ENCODE measurements at regions not wholly inside any gene's neighbourhood (a gene's known extent, or its start where the extent isn't known, plus 50 kb on each side); places are given as distances from the start of the nearest gene placed in this dataset.
"Not testable (repeated sequence)": the region's sequence is repeated elsewhere in the genome, so short reads cannot be mapped to it uniquely, and the experiment has no call there.

GRCh38 chrX:112935029-112935428, 94.4 kb upstream of the AMOT start:
- DNase-seq (no peak), ATAC-seq (no peak)
- H3K27ac Mint-ChIP-seq, result no peak overlapping the region
- no peak overlapping the region for H3K4me3 Mint-ChIP-seq
- H3K27me3 Mint-ChIP-seq, result no peaks in the 10 kb centered on the region
- H3K4me1 Mint-ChIP-seq, result no peaks in the 10 kb centered on the region
- H3K9me3 Mint-ChIP-seq, result no peaks in the 10 kb centered on the region

- DNase-seq (no peak), ATAC-seq (no peak)
- H3K4me3 Mint-ChIP-seq, result no peak overlapping the region
- H3K27ac Mint-ChIP-seq, result no peak overlapping the region
- no peaks in the 10 kb centered on the region for H3K9me3 Mint-ChIP-seq
- H3K27me3 Mint-ChIP-seq, result no peaks in the 10 kb centered on the region
- no peaks in the 10 kb centered on the region for H3K4me1 Mint-ChIP-seq
Measured at GRCh38 chrX:112931900-112932299, 91.3 kb upstream of the AMOT start.

DNA sequence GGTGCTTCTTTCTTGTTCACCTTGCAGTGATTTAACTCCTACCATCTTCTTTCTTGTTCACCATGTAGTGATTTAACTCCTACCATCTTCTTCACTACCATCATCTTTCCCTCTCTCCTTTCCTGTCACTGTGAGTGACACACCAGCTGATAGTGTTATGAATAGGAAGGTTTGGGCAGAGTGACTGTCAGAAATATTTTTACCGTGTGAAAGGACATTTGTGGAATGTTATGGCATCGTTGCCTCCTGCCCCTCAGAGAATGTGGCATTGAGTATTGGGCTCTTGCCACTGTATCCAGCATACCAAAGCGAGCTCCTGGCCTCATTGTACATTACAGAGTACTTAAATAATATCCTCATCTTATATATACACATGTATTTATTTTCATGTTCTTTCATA, 90.8 kb upstream of the AMOT start:
- H3K4me1 Mint-ChIP-seq, result no peaks in the 10 kb centered on the region
- no peak for DNase-seq
- no peak overlapping the region for H3K27ac Mint-ChIP-seq
- H3K4me3 Mint-ChIP-seq, result no peak overlapping the region
- no peak for ATAC-seq
- H3K9me3 Mint-ChIP-seq, result no peaks in the 10 kb centered on the region
- H3K27me3 Mint-ChIP-seq, result no peaks in the 10 kb centered on the region

- not testable (repeated sequence) for H3K27ac Mint-ChIP-seq, H3K9me3 Mint-ChIP-seq, ATAC-seq, H3K4me3 Mint-ChIP-seq, DNase-seq, H3K27me3 Mint-ChIP-seq, H3K4me1 Mint-ChIP-seq
Measured at GRCh38 chrX:112923381-112923780, 82.8 kb upstream of the AMOT start.

GRCh38 chrX:112913807-112914206, 73.2 kb upstream of the AMOT start:
- no peaks in the 10 kb centered on the region for H3K4me1 Mint-ChIP-seq
- DNase-seq, result no peak
- H3K9me3 Mint-ChIP-seq, result no peaks in the 10 kb centered on the region
- ATAC-seq, result no peak
- no peak overlapping the region for H3K27ac Mint-ChIP-seq
- H3K4me3 Mint-ChIP-seq, result no peak overlapping the region
- peaks cover 7% of the 10 kb centered on the region for H3K27me3 Mint-ChIP-seq

- DNase-seq (no peak), ATAC-seq (no peak)
- no peaks in the 10 kb centered on the region for H3K9me3 Mint-ChIP-seq
- H3K4me1 Mint-ChIP-seq, result no peaks in the 10 kb centered on the region
- no peak overlapping the region for H3K4me3 Mint-ChIP-seq
- H3K27me3 Mint-ChIP-seq, result peaks cover 7% of the 10 kb centered on the region
- H3K27ac Mint-ChIP-seq, result no peak overlapping the region
Measured at GRCh38 chrX:112910418-112910817, 69.8 kb upstream of the AMOT start.

GRCh38 chrX:112901869-112902725, 61.5 kb upstream of the AMOT start:
- no peaks in the 10 kb centered on the region for H3K4me1 Mint-ChIP-seq
- no peaks in the 10 kb centered on the region for H3K27me3 Mint-ChIP-seq
- H3K27ac Mint-ChIP-seq, result no peak overlapping the region
- no peaks in the 10 kb centered on the region for H3K9me3 Mint-ChIP-seq
- H3K4me3 Mint-ChIP-seq, result no peak overlapping the region
- no peak for ATAC-seq
- no peak for DNase-seq

- Mint-ChIP-seq H3K4me3 (no peak overlapping the region), H3K27ac (no peak overlapping the region), H3K27me3 (no peaks in the 10 kb centered on the region), H3K9me3 (no peaks in the 10 kb centered on the region), H3K4me1 (no peaks in the 10 kb centered on the region)
- no peak for DNase-seq
- no peak for ATAC-seq
Measured at GRCh38 chrX:112896051-112896450, 55.4 kb upstream of the AMOT start.

Data from stimulated activated naive CD8-positive, alpha-beta T cell treated with anti-CD3 and anti-CD28 coated beads, Interleukin-15, amount 100 ng/mL, for 72 hours (primary cell).